ENCODE measurements at regions not wholly inside any gene's neighbourhood (a gene's known extent, or its start where the extent isn't known, plus 50 kb on each side); places are given as distances from the start of the nearest gene placed in this dataset.

- no peak for TF ChIP-seq CTCF (IDR thresholded peaks at IDR 0.05)
- TF ChIP-seq POLR2A (IDR thresholded peaks at IDR 0.05) = no peak
These were observed 815.0 kb upstream of the PCDH10 start for GRCh38 chr4:132334081-132334480.

Data from lower leg skin (tissue), 3 donors.